H54 (cell line): ENCODE measurements at regions not wholly inside any gene's neighbourhood (a gene's known extent, or its start where the extent isn't known, plus 50 kb on each side); places are given as distances from the start of the nearest gene placed in this dataset.
"Not testable (repeated sequence)": the region's sequence is repeated elsewhere in the genome, so short reads cannot be mapped to it uniquely, and the experiment has no call there.

Source experiments
- DNase-seq: peaks from one replicate; pipeline ENCODE4 v3.0.0; 2011; ENCODE audit warnings: low spot score, mixed read lengths; ENCODE audit not compliant: insufficient read length
- FAIRE-seq: peaks from 3 replicates; lab custom pipeline; 2011; peaks lifted over from hg19 to GRCh38; lab: Jason Lieb, UNC
- POLR2A ChIP-seq: IDR thresholded peaks from 2 replicates; pipeline ENCODE4 v1.6.1; 2011; ENCODE audit warnings: low read depth, mild to moderate bottlenecking, low read length

DNA sequence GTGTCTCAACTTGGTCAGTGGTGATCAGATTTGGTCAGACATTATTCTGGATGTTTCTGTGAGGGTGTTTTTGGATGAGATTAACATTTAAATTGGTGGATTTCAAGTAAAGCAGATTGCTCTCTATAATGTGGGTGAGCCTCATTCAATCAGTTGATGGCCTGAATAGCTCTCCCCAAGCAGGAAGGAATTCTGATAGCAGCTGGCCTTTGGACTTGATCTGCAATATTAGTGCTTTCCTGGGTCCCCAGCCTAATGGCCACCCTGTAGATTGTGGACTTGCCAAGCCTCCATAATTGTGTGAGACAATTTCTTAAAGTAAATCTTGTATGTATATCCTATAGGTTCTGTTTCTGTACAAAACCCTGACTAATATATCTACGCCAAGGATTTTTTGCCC lies 153.9 kb upstream of the TBL1XR1 start:
- TF ChIP-seq POLR2A, result no peak
- DNase-seq (no peak), FAIRE-seq (no peak)

DNA sequence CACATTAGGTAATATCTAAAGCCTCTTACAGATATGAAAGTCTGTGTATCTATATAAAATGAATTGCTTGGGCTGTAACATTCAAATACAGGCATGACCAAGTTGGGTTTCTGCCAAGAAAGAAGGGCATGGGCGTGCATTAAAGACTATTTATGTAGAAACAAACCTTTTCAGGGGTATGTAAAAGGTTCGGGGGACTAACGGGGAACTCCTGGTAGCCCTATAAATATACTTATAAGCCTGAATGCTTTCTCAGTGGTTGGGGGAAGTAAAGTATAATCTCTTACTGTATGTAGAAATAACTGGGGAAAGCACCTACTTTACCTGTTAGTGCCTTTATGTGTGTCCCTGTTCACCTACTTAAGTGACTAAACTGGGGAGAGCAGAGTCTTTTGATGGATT lies 154.5 kb upstream of the TBL1XR1 start:
- TF ChIP-seq POLR2A, result no peak
- FAIRE-seq (no peak), DNase-seq (no peak)

DNA sequence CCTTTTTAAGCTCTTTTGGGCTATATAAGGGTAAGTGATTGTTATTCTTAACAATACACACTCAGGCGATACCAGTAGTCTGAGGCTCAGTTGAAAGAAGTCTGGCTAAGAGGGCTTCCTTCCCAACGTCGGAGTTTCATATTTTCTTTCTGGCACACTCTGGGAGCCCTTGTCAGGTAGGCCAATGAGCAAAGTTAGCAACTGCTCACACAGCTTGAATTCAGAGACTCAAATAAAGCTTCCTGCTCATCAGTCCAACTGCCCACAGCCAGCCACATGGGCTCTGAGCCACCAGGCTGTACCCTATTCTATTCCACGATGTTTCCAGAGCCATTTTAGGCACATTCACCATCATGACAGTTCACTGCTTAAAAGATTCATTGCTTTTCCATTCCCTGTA lies 155.1 kb upstream of the TBL1XR1 start:
- DNase-seq (no peak), FAIRE-seq (no peak)
- TF ChIP-seq POLR2A, result no peak

DNA sequence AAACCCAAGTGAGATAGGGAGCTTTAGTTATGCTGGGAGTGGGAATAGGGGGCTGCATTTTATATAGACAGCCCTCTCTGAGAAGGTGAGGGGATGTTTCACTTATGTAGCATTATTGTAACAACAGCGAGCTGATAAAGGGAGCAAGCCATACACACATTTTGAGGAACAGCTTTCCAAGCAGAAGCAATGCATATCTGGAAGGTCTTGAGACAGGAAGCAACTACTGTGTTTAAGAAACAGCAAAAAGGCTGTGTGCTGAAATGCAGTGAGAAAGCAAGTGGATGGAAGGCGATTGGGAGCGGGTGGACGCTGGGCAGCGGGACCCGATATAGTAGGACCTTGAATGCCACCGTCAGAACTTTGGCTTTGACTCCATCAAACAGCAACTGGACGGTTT lies 155.9 kb upstream of the TBL1XR1 start:
- no peak for DNase-seq
- no peak for FAIRE-seq
- no peak for TF ChIP-seq POLR2A

DNA sequence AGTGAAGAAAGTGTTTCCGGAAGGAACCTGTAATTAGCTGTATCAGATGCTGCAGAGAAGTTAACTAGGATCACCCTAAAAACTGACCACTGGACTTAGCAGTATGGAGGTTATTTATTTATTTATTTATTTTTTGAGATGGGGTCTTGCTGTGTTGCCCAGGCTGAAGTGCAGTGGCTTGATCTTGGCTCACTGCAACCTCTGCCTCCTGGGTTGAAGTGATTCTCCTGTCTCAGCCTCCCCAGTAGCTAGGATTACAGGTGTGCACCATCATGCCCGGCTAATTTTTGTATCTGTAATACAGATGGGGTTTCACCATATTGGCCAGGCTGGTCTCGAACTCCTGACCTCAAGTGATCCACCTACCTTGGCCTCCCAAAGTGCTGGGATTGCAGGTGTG lies 156.6 kb upstream of the TBL1XR1 start:
- DNase-seq, FAIRE-seq: not testable (repeated sequence)

DNA sequence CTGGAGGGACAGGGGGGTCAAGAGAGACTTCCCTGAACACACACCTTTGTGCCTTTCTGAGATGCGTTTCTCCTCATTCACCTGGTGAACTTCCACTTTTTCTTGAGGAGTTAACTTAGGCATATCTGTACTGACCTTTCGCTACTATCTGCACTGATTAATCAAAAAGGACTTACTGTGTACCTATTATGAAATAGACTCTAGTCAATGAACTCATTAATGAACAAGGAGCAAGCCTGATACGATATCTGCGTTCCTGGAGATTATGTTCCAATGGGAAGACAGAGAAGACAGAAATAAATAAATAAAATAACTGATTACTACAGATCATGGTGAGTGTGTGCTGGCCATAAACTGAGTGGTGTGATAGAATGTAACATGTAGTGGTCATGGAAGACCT lies 157.2 kb upstream of the TBL1XR1 start:
- no peak for DNase-seq
- TF ChIP-seq POLR2A, result no peak
- FAIRE-seq, result no peak

DNA sequence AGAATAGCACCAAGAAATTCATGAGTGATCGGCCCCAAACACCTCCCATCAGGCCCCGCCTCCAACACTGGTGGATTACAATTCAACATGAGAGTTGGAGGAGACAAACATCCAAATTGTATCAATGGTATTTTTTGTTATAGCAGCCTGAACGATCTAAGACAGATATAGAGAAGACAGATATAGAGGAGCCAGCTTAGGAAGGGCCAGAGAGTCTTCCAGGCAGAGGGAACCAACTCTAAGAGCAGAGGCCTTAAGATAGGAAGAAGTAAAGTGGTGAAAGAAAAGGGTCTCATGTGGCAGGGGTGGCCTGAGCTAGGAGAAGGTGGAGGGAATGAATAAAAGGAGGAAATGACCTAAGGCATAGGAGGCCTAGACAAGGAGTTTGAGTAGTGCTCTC lies 158.8 kb upstream of the TBL1XR1 start:
- no peak for DNase-seq
- FAIRE-seq, result no peak
- no peak for TF ChIP-seq POLR2A

DNA sequence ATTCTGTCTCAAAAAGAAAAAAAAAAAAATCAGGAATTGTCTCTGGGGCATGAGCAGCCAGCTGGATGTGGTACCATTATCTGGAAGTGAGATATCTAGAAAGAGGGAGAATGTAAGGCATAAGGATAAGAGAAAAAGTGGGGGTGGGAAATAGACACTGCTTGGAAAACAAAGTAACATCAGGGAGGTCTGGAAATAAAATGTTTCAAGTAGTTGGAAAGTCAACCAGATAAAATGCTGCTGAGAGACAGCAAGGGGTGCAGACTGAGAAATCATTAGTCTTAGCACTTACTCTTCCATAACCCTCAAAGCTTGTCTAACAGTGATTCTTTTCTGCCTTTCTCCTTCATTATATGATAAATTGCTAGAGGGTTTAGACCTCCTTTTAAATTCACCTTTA lies 159.7 kb upstream of the TBL1XR1 start:
- TF ChIP-seq POLR2A, result no peak

DNA sequence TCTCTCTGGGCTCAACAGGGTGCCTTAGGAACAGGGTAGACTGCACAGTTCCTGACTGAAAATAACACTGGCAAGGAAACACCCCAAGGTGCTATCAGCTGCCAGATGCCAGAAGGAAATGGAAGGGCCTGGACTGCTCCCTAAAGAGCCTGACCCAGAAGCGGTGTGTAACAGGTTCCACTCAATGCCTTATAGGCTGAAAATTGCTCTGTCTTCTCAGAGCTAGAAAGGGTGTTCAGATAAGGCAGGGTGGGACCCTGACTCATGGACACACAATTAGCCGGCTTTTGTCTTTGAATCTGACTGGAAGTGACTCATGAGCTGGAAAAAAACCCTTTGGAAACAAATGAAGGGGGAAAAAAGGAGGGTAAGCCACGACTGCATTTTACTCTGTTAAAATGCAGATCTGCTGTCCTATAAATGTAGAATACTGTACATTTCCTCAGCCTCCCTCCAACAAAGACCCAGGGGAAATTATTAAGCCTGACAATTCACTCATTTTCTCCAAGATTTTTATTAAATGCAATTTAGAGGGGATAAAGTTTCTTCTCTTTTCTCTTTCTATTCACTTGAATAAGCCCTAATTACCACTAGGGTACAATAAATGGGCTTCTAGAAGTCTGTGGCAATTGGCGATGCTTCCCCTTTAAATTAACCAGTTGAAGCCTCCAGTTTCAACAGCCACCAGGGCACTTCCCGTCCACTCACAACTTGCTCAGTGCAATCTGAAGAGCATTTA lies 160.2 kb upstream of the TBL1XR1 start:
- DNase-seq, result peak; percentile 65
- no peak for TF ChIP-seq POLR2A
- peak; percentile 69 for FAIRE-seq

More for the DNA sequence above, 159.7 kb upstream of the TBL1XR1 start:
- DNase-seq (no peak), FAIRE-seq (no peak)

DNA sequence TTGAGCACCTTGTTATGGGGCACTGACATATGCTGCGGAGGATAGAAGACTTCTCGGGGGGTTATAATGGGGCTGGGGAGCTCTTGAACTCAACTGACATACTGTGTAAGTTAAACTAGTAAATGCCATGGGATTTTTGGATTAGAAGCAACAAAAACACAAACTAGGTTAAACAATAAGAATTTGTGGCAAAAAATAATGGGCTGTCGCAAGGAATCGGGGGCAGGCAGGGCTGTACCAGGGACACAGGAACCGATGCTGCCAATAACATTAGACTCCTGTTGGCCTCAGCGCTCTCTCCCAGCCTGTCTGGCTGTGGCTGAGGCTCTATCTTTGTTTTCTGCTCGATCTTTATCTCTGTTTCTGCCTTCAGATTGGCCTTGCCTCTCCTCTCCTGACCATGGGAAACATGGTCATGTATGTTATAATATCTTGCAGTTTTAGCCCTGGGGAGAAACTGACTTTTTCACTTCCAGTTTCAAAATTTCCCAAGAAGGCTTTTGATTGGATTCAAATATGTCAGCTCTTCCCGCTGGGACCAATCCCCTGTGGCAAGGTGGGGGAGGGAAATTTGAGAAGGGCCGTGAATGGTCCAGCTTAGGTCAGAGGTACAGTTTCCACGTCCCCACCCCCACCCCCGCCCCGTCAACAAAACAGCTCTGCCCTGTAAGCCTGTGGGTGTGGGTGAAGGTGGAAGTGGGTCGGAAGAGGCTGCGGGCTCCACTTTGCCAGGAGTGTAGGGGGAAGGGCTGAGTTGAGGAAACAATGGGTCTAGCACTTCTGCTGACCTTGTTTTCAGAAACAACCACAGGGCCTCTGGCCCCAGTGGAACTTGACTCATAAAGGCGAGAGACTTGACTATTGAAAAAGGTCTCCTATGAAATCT lies 161.1 kb upstream of the TBL1XR1 start:
- DNase-seq (peak; percentile 61), FAIRE-seq (peak; percentile 33)
- TF ChIP-seq POLR2A, result 0 out of 2 replicates have a peak, but pooled peaks have one; percentile 19

DNA sequence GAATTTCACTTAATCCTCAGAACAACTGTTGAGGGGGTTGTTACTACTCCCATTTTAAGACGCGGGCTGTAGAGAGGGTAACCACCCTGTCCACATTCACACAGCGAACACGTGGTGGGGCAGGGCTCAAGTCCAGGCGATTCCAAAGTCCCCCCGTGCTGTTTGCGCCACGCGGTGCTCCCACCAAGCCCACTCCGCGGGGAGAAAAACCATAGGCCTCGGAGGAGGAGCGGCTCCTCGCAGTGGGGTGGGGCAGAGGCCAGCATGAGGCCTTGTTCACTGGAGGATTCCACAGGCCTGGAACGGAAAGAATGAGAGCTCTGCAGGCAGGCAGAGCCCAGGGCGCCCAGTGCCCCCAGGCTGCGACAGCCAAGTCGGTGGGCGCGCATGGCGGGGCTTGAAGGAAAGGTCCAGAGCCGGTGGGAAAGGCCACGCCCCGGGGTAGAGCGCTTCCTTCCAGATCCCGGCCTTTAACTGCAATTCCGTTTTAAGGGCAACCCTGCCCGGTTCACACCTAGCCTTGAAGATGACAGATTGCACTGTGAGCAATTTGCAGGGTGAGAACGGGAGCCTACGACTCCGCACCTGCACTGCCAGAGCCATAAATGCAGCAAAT lies 161.8 kb upstream of the TBL1XR1 start:
- TF ChIP-seq POLR2A, result no peak
- DNase-seq, result peak; percentile 12
- FAIRE-seq, result no peak

DNA sequence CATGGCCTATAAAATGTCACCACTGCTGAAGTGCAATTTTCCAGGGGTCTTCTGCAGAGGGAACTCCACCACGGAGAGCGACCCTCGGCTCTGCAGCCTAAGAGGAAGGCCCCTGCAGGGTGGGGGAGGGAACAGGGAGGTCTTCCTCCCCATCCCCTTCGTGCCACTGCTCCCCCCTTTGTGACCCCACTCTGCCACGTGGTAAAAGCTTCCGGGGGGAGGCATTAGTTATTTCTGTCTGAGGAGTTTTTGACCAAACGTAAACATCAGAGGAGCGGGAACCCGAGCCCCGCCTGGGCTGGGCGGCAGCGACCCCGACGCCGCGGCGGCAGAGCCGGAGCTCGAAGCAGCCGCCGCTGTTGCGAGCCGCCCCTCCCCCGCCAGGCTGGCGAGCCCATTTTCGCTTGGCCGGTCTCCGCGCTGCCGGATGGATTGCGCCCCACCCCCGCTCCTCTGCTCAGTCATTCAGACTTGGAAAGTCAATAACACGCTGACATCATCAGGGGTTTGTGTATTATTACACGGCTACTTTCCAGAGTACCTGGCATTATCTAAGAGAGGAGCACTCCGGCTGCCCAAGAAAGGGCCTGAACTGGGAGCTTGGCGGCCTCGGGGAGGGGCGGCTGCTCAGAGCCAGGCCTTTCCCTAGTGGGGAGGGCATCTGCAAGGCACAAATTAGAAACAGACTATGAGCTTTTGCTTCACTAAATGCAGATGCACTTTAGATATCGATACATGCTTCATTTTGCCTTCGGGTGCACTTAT lies 162.5 kb upstream of the TBL1XR1 start:
- FAIRE-seq (peak; percentile 36), DNase-seq (peak; percentile 81)
- 0 out of 2 replicates have a peak, but pooled peaks have one; percentile 17 for TF ChIP-seq POLR2A
